Neural cell (in vitro differentiated cells): ENCODE measurements at regions not wholly inside any gene's neighbourhood (a gene's known extent, or its start where the extent isn't known, plus 50 kb on each side); places are given as distances from the start of the nearest gene placed in this dataset.

Experiments
- H2AFZ ChIP-seq: fragments of 200-600, 300-800 bp; sonication (generic), shearing (Covaris generic); 2 replicates; pipeline ENCODE4 v1.6.0; 2014; ENCODE audit warnings: low read depth, mild to moderate bottlenecking, antibody characterized with exemption, low read length, moderate library complexity
- H3F3A ChIP-seq: fragments of 200-600 bp; shearing (Covaris generic); 2 replicates; pipeline ENCODE4 v1.6.1; 2016; ENCODE audit warnings: mild to moderate bottlenecking, moderate library complexity, mixed read lengths, antibody characterized with exemption, low read length; ENCODE audit not compliant: insufficient read depth, poor library complexity, severe bottlenecking
- H3K27ac ChIP-seq: fragments of 200-600, 300-800 bp; sonication (generic), shearing (Covaris generic); 2 replicates; pipeline ENCODE4 v1.5.1; 2014; ENCODE audit warnings: mild to moderate bottlenecking, low read length, moderate library complexity
- H3K27me3 ChIP-seq: fragments of 300-800, 200-600 bp; sonication (generic), shearing (Covaris generic); 2 replicates; pipeline ENCODE4 v1.6.0; 2014; ENCODE audit warnings: mild to moderate bottlenecking, low read depth, low read length, moderate library complexity; ENCODE audit not compliant: insufficient read depth
- H3K36me3 ChIP-seq: fragments of 300-800, 200-600 bp; sonication (generic), shearing (Covaris generic); 2 replicates; pipeline ENCODE4 v1.5.1; 2014; ENCODE audit warnings: mild to moderate bottlenecking, antibody characterized with exemption, low read length, moderate library complexity; ENCODE audit not compliant: insufficient read depth
- H3K4me2 ChIP-seq: fragments of 300-800, 200-600 bp; sonication (generic), shearing (Covaris generic); 2 replicates; pipeline ENCODE4 v1.6.0; 2014; ENCODE audit warnings: mild to moderate bottlenecking, low read length
- H3K4me3 ChIP-seq: fragments of 300-800, 200-600 bp; sonication (generic), shearing (Covaris generic); 2 replicates; pipeline ENCODE4 v1.5.1; 2014; ENCODE audit warnings: mild to moderate bottlenecking, low read length, moderate library complexity
- H3K79me2 ChIP-seq: fragments of 200-600 bp; shearing (Covaris generic); replicated peaks from 2 replicates; pipeline ENCODE4 v1.6.0; 2014; ENCODE audit warnings: mild to moderate bottlenecking, low read length, moderate library complexity; ENCODE audit not compliant: insufficient read depth
- H3K9ac ChIP-seq: fragments of 300-800, 200-600 bp; sonication (generic), shearing (Covaris generic); 2 replicates; pipeline ENCODE4 v1.6.1; 2016; ENCODE audit warnings: mild to moderate bottlenecking, low read length, mixed read lengths
- H3K9me2 ChIP-seq: fragments of 200-600 bp; shearing (Covaris generic); 2 replicates; pipeline ENCODE4 v1.6.1; 2016; ENCODE audit warnings: mild to moderate bottlenecking, low read length, mixed read lengths; ENCODE audit not compliant: insufficient read depth
- H3K9me3 ChIP-seq: fragments of 200-600, 300-800 bp; sonication (generic), shearing (Covaris generic); 2 replicates; pipeline ENCODE4 v1.6.1; 2016; ENCODE audit warnings: mild to moderate bottlenecking, mixed run types, low read length, moderate library complexity, mixed read lengths
- H4K20me1 ChIP-seq: fragments of 200-600 bp; shearing (Covaris generic); 2 replicates; pipeline ENCODE4 v1.6.1; 2016; ENCODE audit warnings: mild to moderate bottlenecking, mixed run types; ENCODE audit not compliant: insufficient read depth
- CTCF ChIP-seq: fragments of 450-650 bp; IDR thresholded peaks from 2 replicates; pipeline ENCODE4 v1.5.1; 2014; ENCODE audit warnings: antibody characterized with exemption, mild to moderate bottlenecking, moderate library complexity; ENCODE audit not compliant: poor library complexity, severe bottlenecking
- EP300 ChIP-seq: fragments of 450-650 bp; conservative IDR thresholded peaks from 2 replicates; pipeline ENCODE4 v1.6.1; 2014; ENCODE audit warnings: antibody characterized with exemption, mild to moderate bottlenecking, moderate library complexity; ENCODE audit not compliant: poor library complexity, severe bottlenecking
- EZH2 ChIP-seq: fragments of 200-600, 300-800 bp; shearing (Covaris generic), sonication (generic); IDR thresholded peaks from 2 replicates; pipeline ENCODE4 v1.6.1; 2014; ENCODE audit warnings: antibody characterized with exemption, low read length, borderline replicate concordance, mild to moderate bottlenecking; ENCODE audit not compliant: insufficient read depth, poor library complexity, severe bottlenecking
- MXI1 ChIP-seq: fragments of 450-650 bp; conservative IDR thresholded peaks from 2 replicates; pipeline ENCODE4 v1.6.1; 2014; ENCODE audit warnings: antibody characterized with exemption, mild to moderate bottlenecking; ENCODE audit not compliant: poor library complexity, severe bottlenecking
- POLR2AphosphoS5 ChIP-seq: IDR thresholded peaks from 2 replicates; pipeline ENCODE4 v1.6.1; 2012
- RAD21 ChIP-seq: fragments of 450-650 bp; conservative IDR thresholded peaks from 2 replicates; pipeline ENCODE4 v1.6.1; 2014; ENCODE audit warnings: antibody characterized with exemption, mild to moderate bottlenecking, moderate library complexity
- REST ChIP-seq: IDR thresholded peaks from 2 replicates; pipeline ENCODE4 v1.6.1; 2012; ENCODE audit warnings: borderline replicate concordance
- SMC3 ChIP-seq: fragments of 450-650 bp; conservative IDR thresholded peaks from 2 replicates; pipeline ENCODE4 v1.6.1; 2014; ENCODE audit warnings: antibody characterized with exemption, mild to moderate bottlenecking, moderate library complexity; ENCODE audit not compliant: poor library complexity
- TAF1 ChIP-seq: IDR thresholded peaks from 2 replicates; pipeline ENCODE4 v1.6.1; 2012; ENCODE audit warnings: low read depth

GRCh38 chr3:150300388-150300787 is 107.7 kb upstream of the TSC22D2 start:
- Histone ChIP-seq H2AFZ (no peak overlapping the region), H3K4me2 (no peak overlapping the region), H3F3A (no peaks in the 10 kb centered on the region), H3K9me3 (no peaks in the 10 kb centered on the region), H3K27me3 (no peaks in the 10 kb centered on the region), H3K36me3 (no peaks in the 10 kb centered on the region), H4K20me1 (no peaks in the 10 kb centered on the region), H3K9ac (no peak overlapping the region), H3K4me3 (no peak overlapping the region), H3K9me2 (no peaks in the 10 kb centered on the region), H3K79me2 (no peaks in the 10 kb centered on the region), H3K27ac (no peak overlapping the region)
- TF ChIP-seq MXI1: no peak
- TF ChIP-seq POLR2AphosphoS5: no peak
- no peak for TF ChIP-seq REST
- TF ChIP-seq CTCF: no peak
- no peak for TF ChIP-seq EZH2
- TF ChIP-seq SMC3: no peak
- TF ChIP-seq EP300: no peak
- no peak for TF ChIP-seq TAF1
- no peak for TF ChIP-seq RAD21

GRCh38 chr3:150299201-150299600 is 108.9 kb upstream of the TSC22D2 start:
- no peak overlapping the region for H3K4me3 ChIP-seq
- no peak overlapping the region for H3K27ac ChIP-seq
- TF ChIP-seq CTCF (no peak), TAF1 (no peak), EZH2 (no peak), EP300 (no peak), MXI1 (no peak), POLR2AphosphoS5 (no peak), SMC3 (no peak), RAD21 (no peak), REST (no peak)
- no peak overlapping the region for H3K9ac ChIP-seq
- H3K9me2 ChIP-seq: no peaks in the 10 kb centered on the region
- no peaks in the 10 kb centered on the region for H3K9me3 ChIP-seq
- H2AFZ ChIP-seq: no peak overlapping the region
- H3F3A ChIP-seq: no peaks in the 10 kb centered on the region
- no peak overlapping the region for H3K4me2 ChIP-seq
- no peaks in the 10 kb centered on the region for H3K27me3 ChIP-seq
- no peaks in the 10 kb centered on the region for H3K79me2 ChIP-seq
- H4K20me1 ChIP-seq: no peaks in the 10 kb centered on the region
- no peaks in the 10 kb centered on the region for H3K36me3 ChIP-seq
